HEK293 (cell line): ENCODE measurements at regions not wholly inside any gene's neighbourhood (a gene's known extent, or its start where the extent isn't known, plus 50 kb on each side); places are given as distances from the start of the nearest gene placed in this dataset.

ENCODE experiments used
- CTCF ChIA-PET: fragments of 350-600 bp; formaldehyde crosslinking; extraction: SDS; loops from one replicate; lab custom pipeline; 2021; ENCODE audit warnings: antibody characterized with exemption; lab: Yijun Ruan, JAX
- POLR2A ChIA-PET: fragments of 300-600 bp; formaldehyde crosslinking; extraction: SDS; loops from one replicate; lab custom pipeline; 2020; ENCODE audit warnings: antibody characterized with exemption, inconsistent platforms; lab: Yijun Ruan, JAX
- H3K27ac ChIP-seq: fragments of 200-500 bp; sonication (Bioruptor generic); 2 replicates; pipeline ENCODE4 v1.5.1; 2014; ENCODE audit warnings: low read depth, low read length, control low read depth, inconsistent platforms; ENCODE audit errors: extremely low read depth
- H3K36me3 ChIP-seq, 2 experiments: fragments of 200-500 bp in 1 of 2; sonication (Bioruptor generic) in 1 of 2; 1 replicate in 1 of 2; 2 replicates in 1 of 2; pipeline ENCODE4 v1.5.1; 2014 to 2017; ENCODE audit warnings: inconsistent platforms in 2 of 2, low read length in 2 of 2; ENCODE audit not compliant: control insufficient read depth in 2 of 2, insufficient read depth in 1 of 2
- H3K4me1 ChIP-seq: fragments of 200-500 bp; sonication (Bioruptor generic); 2 replicates; pipeline ENCODE4 v1.5.1; 2014; ENCODE audit warnings: mild to moderate bottlenecking, low read length, inconsistent platforms; ENCODE audit not compliant: control insufficient read depth, insufficient read depth
- H3K4me3 ChIP-seq: 2 replicates; pipeline ENCODE4 v1.5.1; 2011; ENCODE audit warnings: low read depth, mild to moderate bottlenecking, control low read depth, low read length, moderate library complexity
- H3K9me3 ChIP-seq: fragments of 200-500 bp; sonication (Bioruptor generic); 2 replicates; pipeline ENCODE4 v1.5.1; 2014; ENCODE audit warnings: low read depth, low read length, inconsistent platforms; ENCODE audit not compliant: control insufficient read depth, insufficient read depth
- BCL11A ChIP-seq: fragments of 450-650 bp; formaldehyde crosslinking; IDR thresholded peaks from 2 replicates; pipeline ENCODE4 v1.5.1; 2016; ENCODE audit warnings: low read depth, missing biosample characterization, missing genetic modification characterization
- PRDM6 ChIP-seq: fragments of 450-650 bp; formaldehyde crosslinking; IDR thresholded peaks from 2 replicates; pipeline ENCODE4 v1.5.1; 2017; ENCODE audit warnings: missing biosample characterization, missing genetic modification characterization
- REST ChIP-seq: fragments of 450-650 bp; formaldehyde crosslinking; IDR thresholded peaks from 2 replicates; pipeline ENCODE4 v1.5.1; 2016; ENCODE audit warnings: missing biosample characterization, missing genetic modification characterization
- SALL2 ChIP-seq: fragments of 450-650 bp; formaldehyde crosslinking; IDR thresholded peaks from 2 replicates; pipeline ENCODE4 v1.5.0; 2017; ENCODE audit warnings: missing biosample characterization, mild to moderate bottlenecking, missing genetic modification characterization, borderline replicate concordance
- SCRT1 ChIP-seq: fragments of 450-650 bp; formaldehyde crosslinking; IDR thresholded peaks from 2 replicates; pipeline ENCODE4 v1.5.1; 2016; ENCODE audit warnings: missing biosample characterization, missing genetic modification characterization, borderline replicate concordance
- TSHZ1 ChIP-seq: fragments of 450-650 bp; formaldehyde crosslinking; IDR thresholded peaks from 2 replicates; pipeline ENCODE4 v1.5.1; 2016; ENCODE audit warnings: missing biosample characterization, missing genetic modification characterization, borderline replicate concordance
- ZFP37 ChIP-seq: fragments of 450-650 bp; formaldehyde crosslinking; IDR thresholded peaks from 2 replicates; pipeline ENCODE4 v1.5.1; 2016; ENCODE audit warnings: missing biosample characterization, missing genetic modification characterization
- ZNF184 ChIP-seq: fragments of 450-650 bp; IDR thresholded peaks from 2 replicates; pipeline ENCODE4 v1.5.1; 2018; ENCODE audit warnings: missing biosample characterization, mild to moderate bottlenecking, missing genetic modification characterization
- ZNF223 ChIP-seq: fragments of 450-650 bp; formaldehyde crosslinking; IDR thresholded peaks from 2 replicates; pipeline ENCODE4 v1.5.1; 2016; ENCODE audit warnings: missing biosample characterization, missing genetic modification characterization
- ZNF280C ChIP-seq: fragments of 450-650 bp; formaldehyde crosslinking; IDR thresholded peaks from 2 replicates; pipeline ENCODE4 v1.5.1; 2016; ENCODE audit warnings: missing biosample characterization, missing genetic modification characterization
- ZNF549 ChIP-seq: fragments of 450-650 bp; IDR thresholded peaks from 2 replicates; pipeline ENCODE4 v1.5.1; 2018; ENCODE audit warnings: missing biosample characterization, missing genetic modification characterization, mild to moderate bottlenecking, inconsistent platforms, moderate library complexity
- ZNF600 ChIP-seq: fragments of 450-650 bp; formaldehyde crosslinking; IDR thresholded peaks from 2 replicates; pipeline ENCODE4 v1.5.1; 2016; ENCODE audit warnings: missing biosample characterization, missing genetic modification characterization
- ZNF704 ChIP-seq: fragments of 450-650 bp; formaldehyde crosslinking; IDR thresholded peaks from 2 replicates; pipeline ENCODE4 v1.5.1; 2016; ENCODE audit warnings: missing biosample characterization, missing genetic modification characterization
- ZNF707 ChIP-seq: fragments of 450-650 bp; formaldehyde crosslinking; IDR thresholded peaks from 2 replicates; pipeline ENCODE4 v1.5.1; 2016; ENCODE audit warnings: missing biosample characterization, missing genetic modification characterization
- ZSCAN4 ChIP-seq: fragments of 450-650 bp; formaldehyde crosslinking; IDR thresholded peaks from 2 replicates; pipeline ENCODE4 v1.5.1; 2017; ENCODE audit warnings: missing biosample characterization, missing genetic modification characterization
- ZXDB ChIP-seq: fragments of 450-650 bp; formaldehyde crosslinking; IDR thresholded peaks from 2 replicates; pipeline ENCODE4 v1.5.1; 2016; ENCODE audit warnings: missing biosample characterization, missing genetic modification characterization

- no peak overlapping the region for H3K27ac ChIP-seq
- no peaks in the 10 kb centered on the region for H3K36me3 ChIP-seq
- TF ChIP-seq ZNF280C (no peak), ZNF704 (no peak), ZXDB (tag by site-specific recombination) (no peak), SCRT1 (tag by site-specific recombination) (no peak), BCL11A (tag by site-specific recombination) (no peak), SALL2 (tag by site-specific recombination) (no peak), ZSCAN4 (tag by site-specific recombination) (no peak), TSHZ1 (tag by site-specific recombination) (no peak), ZNF223 (tag by site-specific recombination) (no peak), REST (tag by site-specific recombination) (no peak), ZNF707 (tag by site-specific recombination) (no peak), ZNF549 (tag by site-specific recombination) (no peak), ZFP37 (no peak), PRDM6 (no peak), ZNF600 (tag by site-specific recombination) (no peak), ZNF184 (tag by site-specific recombination) (no peak)
- H3K4me1 ChIP-seq, result no peaks in the 10 kb centered on the region
- ChIA-PET POLR2A (no interaction called here), CTCF (interaction anchor here (0.5 kb wide), 1 partner anchor 355 kb away, joined by 3 read pairs; no protein-coding TSS in a partner anchor)
- H3K9me3 ChIP-seq, result no peaks in the 10 kb centered on the region
- no peak overlapping the region for H3K4me3 ChIP-seq
These were observed 84.1 kb upstream of the CTNNA2 start for GRCh38 chr2:79428745-79429144.
